Retina (tissue), 1 donor: ENCODE measurements at regions not wholly inside any gene's neighbourhood (a gene's known extent, or its start where the extent isn't known, plus 50 kb on each side); places are given as distances from the start of the nearest gene placed in this dataset.

Source experiments
- DNase-seq: peaks from one replicate; pipeline ENCODE4 v3.0.0-alpha.2; 2016

DNA sequence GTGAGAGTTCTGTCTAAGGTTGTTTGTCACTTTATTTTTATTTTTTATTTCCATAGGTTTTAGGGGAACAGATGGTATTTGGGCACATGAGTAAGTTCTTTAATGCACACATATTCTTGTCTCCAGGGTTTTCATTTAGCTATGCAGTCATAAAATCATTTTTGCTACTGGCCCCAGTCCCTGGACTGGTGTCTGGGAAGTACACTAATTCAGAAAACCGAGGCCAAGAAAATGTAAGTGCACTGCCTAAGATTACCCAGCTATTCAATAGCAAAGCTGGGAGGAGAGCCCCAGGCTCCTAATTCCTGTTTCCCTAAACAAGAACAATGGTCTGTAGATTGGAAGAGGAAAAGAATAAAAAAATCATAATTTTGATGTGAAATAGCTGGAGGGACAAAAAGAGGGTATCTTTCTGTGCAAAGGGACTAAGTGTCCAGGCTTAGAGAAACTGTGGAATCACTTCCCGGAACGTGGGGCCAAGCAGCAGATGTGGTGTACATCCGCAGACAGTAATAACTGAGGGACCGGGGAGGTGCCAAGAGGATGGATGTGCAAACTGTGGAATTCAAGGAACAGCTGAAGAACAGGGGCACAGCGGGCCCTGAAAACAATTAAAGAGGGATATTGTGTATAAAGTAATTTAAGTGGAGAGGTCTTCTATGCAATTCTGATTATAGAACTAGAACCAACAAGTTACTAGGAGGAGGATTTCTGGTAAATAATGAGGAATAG lies 236.3 kb downstream of the ACKR3 start:
- no peak for DNase-seq

DNA sequence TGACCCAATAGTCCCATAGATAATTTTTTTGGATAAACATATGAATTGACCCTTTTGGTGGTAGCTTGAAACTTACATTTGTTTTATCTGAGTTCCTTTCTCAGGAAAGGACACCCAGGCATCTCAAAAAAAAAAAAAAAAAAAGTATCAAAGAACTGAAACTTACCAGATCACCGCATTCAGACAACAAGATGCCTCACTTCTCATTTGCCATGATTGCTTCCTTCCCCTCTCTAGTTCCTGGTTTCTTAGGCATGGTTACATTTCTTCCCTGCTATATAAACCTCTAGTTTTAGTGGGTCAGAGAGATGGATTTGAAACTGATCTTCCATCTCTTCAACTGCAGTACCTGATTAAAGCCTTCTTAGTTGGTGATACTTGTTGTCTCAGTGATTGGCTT lies 240.1 kb downstream of the ACKR3 start:
- DNase-seq: no peak

DNA sequence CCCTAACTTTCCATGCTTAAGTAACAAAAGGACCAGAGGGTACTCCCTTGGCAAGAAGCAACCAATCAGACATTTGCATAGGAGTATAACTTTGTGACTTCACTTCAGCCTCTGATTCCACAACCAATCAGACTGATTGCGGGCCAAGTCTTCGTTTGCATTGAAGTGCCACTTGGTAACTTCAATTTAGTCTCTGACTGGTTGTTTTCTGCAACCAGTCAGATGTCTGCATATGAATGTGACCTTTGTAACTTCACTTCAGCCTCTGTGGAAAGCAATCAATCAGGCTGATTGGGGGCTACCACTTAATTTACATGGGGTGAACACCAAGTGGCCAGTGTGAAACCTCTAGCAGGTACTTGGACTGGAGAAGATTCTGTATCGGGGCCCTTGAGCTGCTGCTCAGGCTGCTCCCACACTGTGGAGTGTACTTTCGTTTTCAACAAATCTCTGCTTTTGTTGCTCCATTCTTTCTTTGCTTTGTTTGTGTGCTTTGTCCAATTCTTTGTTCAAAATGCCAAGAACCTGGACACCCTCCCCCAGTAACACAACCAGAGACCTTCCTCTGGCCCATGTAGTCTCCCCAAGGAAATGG lies 241.5 kb downstream of the ACKR3 start:
- DNase-seq: no peak

DNA sequence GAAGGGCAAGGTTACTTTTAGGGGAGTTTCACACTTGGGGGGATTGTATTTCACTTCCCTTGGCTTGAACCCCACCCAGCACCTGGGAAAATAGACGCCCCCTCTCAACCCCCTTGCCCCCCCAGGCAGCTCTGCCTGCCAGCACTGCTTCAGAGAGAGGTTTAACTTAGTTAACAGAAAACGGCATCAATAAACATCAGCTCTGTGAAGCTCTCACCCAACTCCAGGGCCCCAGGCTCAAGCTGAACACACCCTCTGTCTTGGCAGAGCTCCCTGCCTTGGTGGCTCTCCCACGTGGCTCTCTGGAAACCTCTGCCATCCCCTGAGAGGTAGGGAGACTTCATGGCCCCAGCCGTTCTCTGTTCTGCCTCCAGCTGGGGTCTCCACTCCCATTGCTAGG lies 244.1 kb downstream of the ACKR3 start:
- no peak for DNase-seq

DNA sequence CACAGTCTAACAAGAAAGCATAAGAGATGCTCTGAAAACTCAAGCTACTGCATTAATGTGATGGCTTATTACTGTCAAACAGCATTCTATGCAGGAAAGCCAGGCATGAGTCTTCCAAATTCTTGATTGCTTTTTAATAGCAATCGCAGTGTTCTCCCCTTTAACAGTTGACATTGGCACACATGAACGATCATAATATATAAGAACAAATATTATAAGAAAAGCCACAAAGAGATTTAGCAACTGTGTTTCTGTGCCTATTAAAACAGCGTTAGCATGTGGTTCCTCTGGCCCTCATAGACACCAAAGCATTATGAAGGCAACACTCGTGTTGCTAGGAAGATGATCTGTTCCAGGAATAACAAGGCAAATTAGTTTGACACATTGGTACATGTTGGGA lies 245.0 kb downstream of the ACKR3 start:
- DNase-seq: no peak

DNA sequence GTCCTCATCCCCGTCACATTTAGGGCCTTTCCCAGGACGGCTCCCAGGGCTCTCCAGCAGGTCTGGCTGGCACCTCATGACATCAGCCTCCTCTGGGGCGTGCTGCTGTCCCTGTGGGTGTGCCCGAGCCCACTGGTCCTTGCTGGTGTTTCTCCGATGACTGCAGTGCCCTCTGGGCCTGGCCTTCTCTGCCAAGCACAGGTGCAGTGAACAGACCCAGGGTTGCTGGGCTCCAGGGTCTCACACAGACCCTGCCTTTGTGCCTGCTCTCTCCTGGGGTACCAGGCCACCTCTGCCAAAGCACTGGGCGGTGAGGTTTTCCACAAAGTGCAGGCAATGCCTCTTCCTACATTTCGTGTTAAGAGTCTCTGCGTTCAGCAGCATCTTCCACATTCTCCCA lies 246.1 kb downstream of the ACKR3 start:
- DNase-seq: no peak

DNA sequence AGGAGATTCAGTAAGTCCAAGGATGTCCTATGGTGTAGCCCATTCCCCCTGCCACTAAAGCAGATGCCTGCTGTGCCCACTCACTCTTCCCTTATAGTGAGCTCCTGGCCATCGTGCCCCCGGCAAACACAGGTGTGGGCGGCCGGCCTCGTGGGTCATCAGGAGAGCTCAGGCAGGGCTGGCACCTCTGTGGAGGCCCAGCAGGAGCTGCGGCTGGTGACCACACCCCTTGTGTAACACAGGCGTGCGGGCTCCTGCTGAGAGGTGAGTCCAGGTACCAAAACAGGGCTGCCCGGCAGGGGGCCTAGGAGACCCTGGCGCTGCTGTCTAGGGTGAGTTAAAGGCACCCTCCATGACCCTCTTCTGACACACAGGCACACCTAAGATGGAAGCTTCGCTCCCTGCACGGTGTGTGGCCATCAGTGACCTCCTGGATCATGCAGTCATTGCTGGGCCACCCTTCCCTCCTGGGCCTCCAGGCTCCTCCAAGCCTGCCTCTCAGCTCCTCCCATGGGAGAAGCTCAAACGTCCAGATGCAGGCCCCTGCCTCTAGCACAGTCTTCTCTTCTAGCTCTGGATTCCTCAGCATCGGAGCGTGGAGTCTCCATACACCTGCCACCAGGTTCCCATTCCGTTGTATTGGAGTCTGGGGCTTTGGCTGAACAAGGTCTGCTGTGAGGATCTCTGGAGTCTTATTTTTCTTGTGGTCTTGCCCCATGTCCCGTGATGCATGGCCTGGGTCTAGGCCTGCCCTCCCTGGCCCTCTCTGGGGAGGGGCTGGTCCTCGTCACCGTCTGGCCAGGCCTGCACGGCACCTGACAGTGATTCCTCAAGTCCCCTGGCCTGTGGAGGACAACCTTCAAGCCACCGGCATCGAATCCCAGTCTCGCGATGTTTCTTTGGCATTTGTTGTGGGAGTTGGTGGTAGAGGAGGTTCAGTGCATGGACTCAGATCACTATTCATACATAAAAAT lies 246.9 kb downstream of the ACKR3 start:
- DNase-seq: no peak

DNA sequence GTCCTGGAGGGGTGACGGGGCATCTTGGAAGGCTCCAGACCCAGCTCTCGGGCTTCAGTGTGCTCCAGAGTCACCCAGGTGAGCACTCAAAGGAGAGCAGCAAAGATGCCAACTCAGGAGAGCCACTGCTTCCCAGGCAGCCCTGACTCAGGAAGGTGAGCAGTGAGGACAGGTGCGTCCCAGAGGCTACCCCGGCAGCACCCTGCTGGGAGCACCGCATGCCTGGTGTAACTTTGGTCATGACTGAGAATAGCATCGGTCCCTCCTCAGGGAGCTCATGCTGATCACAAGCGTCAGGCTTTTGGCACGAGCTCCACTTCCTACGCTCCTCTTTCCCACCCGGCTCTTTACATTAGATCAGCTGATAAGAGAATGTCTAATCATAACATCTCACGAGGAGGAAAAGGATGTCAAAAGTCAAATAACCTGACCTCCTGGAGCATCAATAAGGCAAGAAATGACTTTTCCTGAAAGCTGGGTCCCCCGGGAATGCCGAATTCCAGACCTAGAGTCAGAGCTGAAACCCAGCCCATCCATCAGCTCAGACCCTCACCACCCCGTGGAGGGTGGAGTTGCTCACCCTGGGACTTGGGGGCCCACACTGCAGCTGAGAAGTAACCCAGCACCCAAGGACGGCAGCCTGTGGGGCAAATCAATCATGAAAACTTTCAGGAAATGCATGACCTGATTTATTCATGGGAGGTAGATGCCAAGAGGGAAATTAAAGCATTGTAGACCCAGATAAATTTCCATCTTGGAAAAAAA lies 248.8 kb downstream of the ACKR3 start:
- DNase-seq: no peak

DNA sequence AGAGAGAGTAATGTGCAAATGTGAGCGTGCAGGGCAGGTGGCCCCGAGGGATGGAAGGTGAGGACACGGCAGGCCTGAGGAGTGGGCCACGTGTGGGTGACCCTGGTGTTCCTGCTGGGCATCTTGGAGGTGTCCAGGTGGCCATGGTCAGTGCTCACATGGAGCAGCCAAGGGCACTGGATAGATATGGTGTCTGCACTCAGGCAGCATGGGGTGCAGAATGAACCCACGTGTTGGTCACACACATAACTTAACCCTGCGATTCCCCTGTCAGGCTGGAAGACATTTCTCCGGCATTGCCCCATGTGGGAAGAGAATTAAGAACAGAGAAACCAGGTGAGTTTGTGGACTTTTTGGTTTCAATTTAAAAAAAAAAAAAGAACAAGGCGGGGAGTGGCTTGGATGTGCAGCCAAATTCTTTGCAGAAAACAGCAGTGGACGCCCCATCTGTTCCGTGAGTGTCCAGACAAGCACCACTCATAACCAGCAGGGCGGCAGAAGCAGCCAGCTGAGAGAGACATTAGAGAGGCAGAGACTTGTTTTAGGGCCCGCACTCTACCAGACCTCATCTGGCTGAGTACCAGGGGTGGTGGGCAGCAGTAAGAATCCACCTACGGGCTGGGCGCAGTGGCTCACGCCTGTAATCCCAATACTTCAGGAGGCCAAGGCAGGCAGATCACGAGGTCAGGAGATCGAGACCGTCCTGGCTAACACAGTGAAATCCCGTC lies 249.8 kb downstream of the ACKR3 start:
- no peak for DNase-seq

DNA sequence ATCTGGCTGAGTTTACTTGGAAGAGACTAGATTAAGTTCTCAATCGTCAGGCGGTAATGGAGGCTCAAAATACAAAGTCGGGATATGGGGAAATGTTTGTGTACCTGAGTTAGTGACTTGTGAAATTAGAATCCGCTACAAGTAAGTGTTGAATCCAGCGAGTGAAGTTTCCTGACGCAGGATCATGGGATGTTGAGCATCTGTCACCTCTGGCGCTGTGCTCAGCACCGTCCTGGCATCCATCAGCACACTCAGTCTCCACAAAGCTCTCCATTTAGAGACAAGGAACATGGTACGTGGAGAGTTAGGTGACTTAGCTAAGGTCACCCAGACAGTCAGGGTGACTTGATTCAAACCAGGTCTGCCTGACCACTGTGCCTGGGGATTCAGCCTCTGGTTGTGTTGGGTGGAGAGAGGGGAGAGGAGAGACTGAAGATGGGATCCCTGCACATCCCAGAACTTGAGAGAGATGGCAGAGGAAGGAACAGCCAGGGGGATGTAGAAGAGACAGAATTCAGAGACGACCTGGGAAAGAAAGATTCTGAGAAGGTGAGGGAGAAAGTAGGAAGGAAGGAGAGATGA lies 251.2 kb downstream of the ACKR3 start:
- no peak for DNase-seq

DNA sequence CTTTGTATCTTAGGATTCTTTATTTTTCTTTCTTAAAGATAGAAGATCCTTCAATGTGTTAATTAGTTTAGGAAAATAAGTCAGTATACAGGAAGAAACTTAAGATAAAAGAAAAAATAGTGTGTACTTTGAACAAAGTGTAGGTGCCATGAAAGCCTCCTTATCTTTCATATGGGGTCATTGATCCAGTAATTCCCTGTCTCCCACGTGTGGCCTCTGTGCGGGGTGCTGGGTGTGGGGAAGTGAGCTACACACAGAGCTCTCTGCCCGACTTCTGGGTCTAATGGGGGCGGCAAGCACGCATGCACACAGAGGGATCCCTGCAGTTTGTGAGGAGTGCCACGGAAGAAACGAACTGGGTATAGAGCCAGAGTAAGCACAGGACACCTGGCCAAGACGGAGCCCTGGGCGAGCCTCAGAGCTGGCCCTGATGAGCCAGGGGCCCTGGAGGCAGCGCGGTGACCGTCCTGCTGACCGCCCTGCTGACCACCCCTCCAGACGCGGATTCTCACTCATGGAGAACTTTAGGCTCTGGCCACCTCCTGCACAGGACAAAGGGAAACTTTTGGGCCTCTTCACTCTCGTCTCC lies 253.5 kb downstream of the ACKR3 start:
- DNase-seq: no peak

DNA sequence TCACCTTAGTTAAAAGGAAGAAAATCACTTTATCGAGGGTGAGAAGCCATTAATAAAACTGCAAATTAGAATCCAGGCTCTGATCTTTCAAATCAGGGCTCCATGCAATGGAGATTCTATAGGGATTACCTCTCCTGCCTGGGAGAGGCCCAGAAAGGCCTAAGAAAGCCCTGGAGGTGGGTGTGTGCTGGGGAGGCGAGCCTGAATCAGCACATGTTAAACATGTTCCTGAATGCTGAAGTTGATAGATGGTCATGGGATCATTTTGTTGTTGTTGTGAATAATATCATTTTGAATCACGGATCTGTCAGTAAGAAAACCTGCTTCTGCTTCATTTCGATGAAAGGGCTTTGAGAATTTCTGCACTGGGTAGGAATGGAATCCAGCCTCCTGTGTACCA lies 254.3 kb downstream of the ACKR3 start:
- no peak for DNase-seq

DNA sequence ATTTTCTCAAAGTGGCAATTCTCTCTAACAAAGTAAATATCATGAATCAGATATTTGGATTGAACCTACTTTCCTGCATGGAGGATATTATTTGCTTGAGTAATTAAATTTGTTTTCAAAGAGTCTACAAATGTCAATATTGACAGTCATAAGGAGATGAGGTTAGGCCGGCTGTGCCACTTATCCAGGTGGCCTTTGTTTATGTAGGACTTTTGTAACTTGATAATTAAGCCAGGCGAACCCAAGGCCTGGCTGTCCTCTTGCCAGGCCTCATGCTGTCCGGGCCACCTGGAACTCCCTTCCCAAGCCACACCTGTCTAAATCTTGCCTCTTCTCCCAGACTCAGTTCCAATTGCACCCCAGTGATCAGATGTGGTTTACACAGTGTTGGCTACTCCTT lies 255.2 kb downstream of the ACKR3 start:
- no peak for DNase-seq

DNA sequence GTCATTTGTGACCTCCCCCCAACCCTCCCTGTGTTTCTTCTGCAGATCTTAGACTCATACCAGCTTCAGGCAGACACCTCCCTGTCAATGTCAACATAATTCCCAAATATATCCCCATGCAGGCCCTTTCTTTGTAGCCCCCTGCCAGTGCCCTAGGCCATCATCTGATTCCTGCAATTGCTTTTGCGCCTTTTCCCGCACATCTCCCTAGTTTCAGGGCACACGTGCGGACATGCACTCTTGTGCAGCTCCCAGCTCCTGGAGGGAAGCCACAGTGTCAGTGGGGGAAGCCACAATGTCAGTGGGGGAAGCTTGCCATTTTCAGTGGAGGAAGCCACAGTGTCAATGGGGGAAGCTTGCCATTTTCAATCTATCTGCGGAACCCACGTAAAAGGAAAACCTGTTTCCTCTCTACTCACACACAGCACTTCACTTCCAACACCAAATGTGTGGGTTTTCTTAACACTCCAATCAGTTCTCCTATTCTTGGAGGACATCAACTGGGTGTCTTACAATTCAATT lies 256.4 kb downstream of the ACKR3 start:
- DNase-seq: no peak

DNA sequence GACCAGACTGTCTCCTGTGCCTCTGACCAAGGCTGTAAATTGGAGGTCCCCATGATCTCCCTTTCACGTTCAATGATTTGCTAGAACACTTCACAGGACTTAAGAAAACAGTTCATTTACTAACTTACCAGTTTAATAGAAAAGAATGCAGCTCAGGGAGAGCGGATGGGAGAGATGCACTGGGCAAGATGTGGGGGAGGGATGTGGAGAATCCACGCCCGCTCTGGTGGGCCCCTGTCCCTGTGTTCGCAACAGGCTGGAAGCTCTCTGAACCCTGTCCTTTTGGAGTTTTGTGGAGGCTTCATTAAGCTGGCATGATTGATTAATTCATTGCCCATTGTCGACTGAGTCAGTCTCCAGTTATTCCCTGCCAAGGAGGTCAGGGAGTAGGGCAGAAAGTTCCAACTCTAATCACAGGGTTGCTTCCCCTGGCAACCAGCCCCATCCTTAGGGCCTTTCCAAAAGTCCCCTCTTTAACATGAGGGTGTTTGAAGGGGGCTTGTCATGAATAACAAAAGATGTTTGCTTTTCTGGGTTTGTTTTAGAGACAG lies 257.1 kb downstream of the ACKR3 start:
- DNase-seq: no peak

DNA sequence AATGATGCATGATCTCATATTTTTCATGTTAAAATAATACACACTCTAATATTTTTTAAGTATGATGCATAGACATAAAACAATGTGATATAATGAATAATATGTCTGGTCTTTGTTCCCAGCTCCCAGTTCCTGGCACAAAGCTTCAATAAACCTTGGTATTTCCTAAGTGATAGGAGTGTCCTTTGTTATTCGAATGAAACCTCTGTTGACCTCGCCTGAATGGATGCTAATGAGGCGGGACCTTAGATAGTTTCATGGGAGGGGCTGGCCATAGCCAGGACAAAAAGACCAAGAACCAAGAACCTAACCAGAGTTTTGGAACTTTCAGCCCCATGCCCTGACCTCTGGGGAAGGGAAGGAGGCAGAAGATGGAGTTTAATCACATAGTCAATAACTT lies 257.7 kb upstream of the COPS8 start:
- DNase-seq: no peak

DNA sequence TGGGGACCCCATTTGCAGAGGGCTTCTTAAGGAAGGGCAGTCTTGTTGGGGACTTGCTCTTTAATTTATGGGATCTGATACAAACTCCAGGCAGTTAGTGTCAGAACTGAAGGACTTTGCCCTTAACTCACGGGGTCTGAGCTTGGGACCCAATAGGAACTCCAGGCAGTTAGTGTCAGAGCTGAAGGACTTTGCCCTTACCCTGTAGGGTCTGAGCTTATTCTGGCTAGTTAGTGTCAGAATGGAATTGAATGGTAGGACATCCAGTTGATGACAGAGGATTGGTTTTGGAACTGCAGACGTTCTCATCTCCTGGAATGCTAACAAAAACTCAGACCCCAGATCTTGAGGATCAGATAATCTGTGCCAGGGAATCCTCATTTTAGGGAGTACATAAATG lies 256.9 kb upstream of the COPS8 start:
- DNase-seq: no peak

DNA sequence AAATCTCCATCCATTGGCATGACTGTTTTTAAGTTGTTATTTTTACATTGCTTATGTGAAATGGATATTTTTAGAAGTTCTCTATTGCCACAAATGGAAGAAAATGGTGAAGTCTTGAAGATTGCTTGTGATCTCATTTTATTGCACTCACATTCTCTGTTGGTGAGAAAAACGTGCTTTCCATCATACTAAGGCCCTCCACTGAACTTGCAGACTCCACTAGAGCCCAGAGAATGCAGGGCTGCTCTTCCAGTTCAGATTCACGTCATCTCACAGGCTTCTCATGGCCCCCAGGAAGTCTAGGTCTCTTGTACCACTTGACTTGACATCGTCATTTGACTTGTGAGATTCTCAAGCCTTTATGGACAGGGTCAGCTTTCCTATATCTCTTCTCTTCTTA lies 254.8 kb upstream of the COPS8 start:
- no peak for DNase-seq

DNA sequence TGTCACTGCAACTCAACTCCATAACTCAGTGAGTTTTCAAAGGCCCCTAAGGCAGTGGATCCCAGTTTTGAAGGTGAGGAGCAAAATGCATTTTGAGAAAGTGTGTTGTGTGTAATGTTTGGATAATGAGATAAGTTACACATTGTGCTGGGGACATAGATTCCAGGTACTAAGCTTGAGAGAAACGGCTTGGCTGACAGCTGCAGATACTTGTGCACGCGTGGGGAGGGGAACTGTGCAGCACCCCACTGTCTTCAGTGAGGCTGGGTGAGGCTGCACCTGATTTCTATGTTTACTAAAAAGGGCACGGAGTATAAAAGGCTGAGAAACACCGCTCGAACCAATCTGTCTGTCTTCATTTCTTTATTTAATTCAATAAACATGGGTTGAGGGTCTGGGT lies 254.0 kb upstream of the COPS8 start:
- no peak for DNase-seq

DNA sequence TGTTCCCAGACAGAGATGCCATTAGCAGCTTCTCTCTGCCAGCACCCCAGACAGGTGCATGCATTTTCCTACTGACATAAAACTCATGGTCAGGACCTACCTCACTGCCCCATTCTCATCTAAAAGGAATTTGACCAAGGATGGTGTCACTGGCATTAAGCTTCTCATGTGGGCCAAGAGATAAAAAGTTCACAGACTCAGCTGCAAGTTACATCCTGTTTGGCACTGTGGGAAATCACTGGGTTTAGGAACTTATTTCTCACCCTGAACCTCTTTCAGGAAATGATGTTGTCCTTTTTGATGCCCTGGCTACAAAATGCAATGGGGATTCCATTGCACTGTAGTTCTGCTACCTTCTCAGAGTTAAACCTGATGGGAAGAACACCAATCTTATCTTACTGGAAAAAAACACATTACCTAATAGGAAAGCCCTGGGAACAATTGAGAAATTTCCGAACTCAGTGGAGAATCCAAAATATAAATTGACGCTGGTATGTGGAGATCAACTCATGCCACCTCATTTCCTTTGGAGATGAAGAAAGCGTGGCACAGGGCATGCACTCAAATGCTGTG lies 252.1 kb upstream of the COPS8 start:
- no peak for DNase-seq

DNA sequence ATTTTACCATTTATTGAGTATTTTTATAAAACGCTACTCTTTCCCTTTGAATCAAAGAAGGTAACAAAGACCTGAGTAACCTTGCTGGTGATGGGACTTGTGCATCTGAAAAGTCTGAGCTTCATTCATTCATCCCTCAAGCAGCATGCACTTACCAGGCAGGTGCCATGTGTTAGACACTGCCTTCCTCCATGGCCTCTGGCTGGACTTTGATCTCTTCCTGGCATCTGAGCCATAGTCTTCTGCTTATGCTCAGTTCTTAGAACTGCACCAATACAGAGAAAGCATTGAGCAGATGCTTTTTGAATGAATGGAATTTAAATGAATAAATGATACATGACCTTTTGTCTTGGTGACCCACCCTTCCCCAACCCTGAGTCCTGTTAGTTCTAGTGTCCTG lies 251.4 kb upstream of the COPS8 start:
- DNase-seq: no peak
